Right lobe of liver (tissue), 6 donors: ENCODE measurements at regions not wholly inside any gene's neighbourhood (a gene's known extent, or its start where the extent isn't known, plus 50 kb on each side); places are given as distances from the start of the nearest gene placed in this dataset.

Source experiments
- ATAC-seq, 4 donors: fragments of 200-7000 bp; cut with Tn5 transposase; one replicate each; pipeline ENCODE4 v1.9.1; 2020; ENCODE audit warnings: mild to moderate bottlenecking in 4 of 4, moderate library complexity in 4 of 4
- DNase-seq, 3 donors: peaks; one replicate each; pipeline ENCODE4 v3.0.0-alpha.2; 2020
- H3K27ac ChIP-seq, 3 donors: fragments of 200-600 bp; one replicate each; pipeline ENCODE4 v1.8.0; 2022
- H3K27me3 ChIP-seq, 2 donors: fragments of 200-600 bp; one replicate each; pipeline ENCODE4 v1.8.0; 2022
- H3K36me3 ChIP-seq, 4 donors: fragments of 200-600 bp; sonication (generic) in 1 of 4; one replicate each; pipeline versions ENCODE4 v1.5.1 to v1.8.0; 2017 to 2022; ENCODE audit warnings: control low read depth in 1 of 4
- H3K4me1 ChIP-seq, 4 donors: fragments of 200-600 bp; sonication (generic) in 1 of 4; one replicate each; pipeline versions ENCODE4 v1.5.1 to v1.8.0; 2017 to 2022; ENCODE audit warnings: control low read depth in 1 of 4
- H3K4me3 ChIP-seq, 3 donors: fragments of 200-600 bp; one replicate each; pipeline ENCODE4 v1.8.0; 2022
- H3K9me3 ChIP-seq, 4 donors: fragments of 200-600 bp; sonication (generic) in 1 of 4; one replicate each; pipeline versions ENCODE4 v1.5.1 to v1.8.0; 2017 to 2022; ENCODE audit warnings: control low read depth in 1 of 4
- CTCF ChIP-seq, 4 donors: fragments of 200-600 bp in 3 of 4; fragments of 450-650 bp in 1 of 4; IDR thresholded peaks; one replicate each; pipeline versions ENCODE4 v1.5.1 to v1.8.0; 2016 to 2022; ENCODE audit warnings: antibody characterized with exemption in 4 of 4, mild to moderate bottlenecking in 2 of 4
- POLR2A ChIP-seq: fragments of 450-650 bp; IDR thresholded peaks from one replicate; pipeline ENCODE4 v1.6.1; 2017; ENCODE audit warnings: antibody characterized with exemption, mild to moderate bottlenecking
- WGBS: methylation state at CpG from one replicate; pipeline ENCODE4 v1.1.6; 2018; ENCODE audit warnings: low coverage, low lambda C conversion rate; ENCODE audit not compliant: insufficient coverage; ENCODE audit errors: missing lambda C conversion rate; 5-methylcytosine and 5-hydroxymethylcytosine counted together
- intact Hi-C, 2 donors: fragments of 100-400 bp; cut with DNase I; formaldehyde crosslinking; loops; one replicate each; pipeline versions ENCODE4 v1.11.2 to v1.14.1; 2022
- donor health status: DM: no; HTN: yes; CAD: no.
- donor health status: DM: no; HTN: no; CAD: no.
- donor health status: DM: no; HTN: no; CAD: no.
- donor health status: DM: no; HTN: yes; CAD: no.
- donor health status: DM: no; HTN: yes; CAD: no.

DNA sequence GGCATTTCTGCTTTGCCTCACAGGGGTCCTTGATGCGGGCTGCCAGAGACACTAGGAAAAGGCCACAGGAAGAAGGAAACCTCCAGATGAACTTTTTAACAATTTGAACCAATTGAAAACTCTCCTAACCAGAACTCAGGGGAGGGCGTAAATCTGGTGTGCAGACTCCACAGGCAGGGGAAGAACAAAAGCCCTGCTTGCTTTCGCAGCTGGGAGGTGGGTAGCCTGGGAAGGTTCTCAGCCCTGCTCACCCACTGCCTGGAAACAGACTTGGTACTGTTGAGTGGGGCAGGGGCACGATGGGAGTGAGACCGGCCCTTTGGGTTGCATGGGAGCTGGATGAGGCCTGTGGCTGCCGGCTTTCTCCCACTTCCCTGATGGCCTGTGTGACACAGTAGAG is 237.8 kb upstream of the TLE4 start:
- Histone ChIP-seq H3K27me3 (no peaks in the 10 kb centered on the region), H3K36me3 (no peaks in the 10 kb centered on the region), H3K4me1 (no peaks in the 10 kb centered on the region), H3K9me3 (no peaks in the 10 kb centered on the region), H3K27ac (no peak overlapping the region), H3K4me3 (no peak overlapping the region)
- intact Hi-C loops = no loop called here
- ATAC-seq (no peak), DNase-seq (no peak)
- WGBS = 77% methylated on average over 3 of the region's 6 CpGs
- no peak for TF ChIP-seq CTCF (IDR thresholded peaks at IDR 0.05)
- no peak for TF ChIP-seq POLR2A

- Histone ChIP-seq H3K9me3 (no peaks in the 10 kb centered on the region), H3K36me3 (no peaks in the 10 kb centered on the region), H3K4me1 (no peaks in the 10 kb centered on the region), H3K4me3 (no peak overlapping the region), H3K27me3 (no peaks in the 10 kb centered on the region), H3K27ac (no peak overlapping the region)
- TF ChIP-seq POLR2A (no peak), CTCF (IDR thresholded peaks at IDR 0.05) (no peak)
- DNase-seq (no peak), ATAC-seq (no peak)
- intact Hi-C loops = no loop called here
- 70% methylated on average over 1 of the region's 1 CpG for WGBS
Measured at GRCh38 chr9:79334711-79335110, 237.1 kb upstream of the TLE4 start.

GRCh38 chr9:79335987-79336386 is 235.8 kb upstream of the TLE4 start:
- intact Hi-C loops = no loop called here
- no peaks in the 10 kb centered on the region for H3K27me3 ChIP-seq
- H3K36me3 ChIP-seq = no peaks in the 10 kb centered on the region
- no peak overlapping the region for H3K27ac ChIP-seq
- ATAC-seq (no peak), DNase-seq (no peak)
- no peak overlapping the region for H3K4me3 ChIP-seq
- TF ChIP-seq CTCF (IDR thresholded peaks at IDR 0.05) (no peak), POLR2A (no peak)
- H3K4me1 ChIP-seq = no peaks in the 10 kb centered on the region
- H3K9me3 ChIP-seq = no peaks in the 10 kb centered on the region
- WGBS = no CpG with 5 or more reads among the region's 1 CpG

DNA sequence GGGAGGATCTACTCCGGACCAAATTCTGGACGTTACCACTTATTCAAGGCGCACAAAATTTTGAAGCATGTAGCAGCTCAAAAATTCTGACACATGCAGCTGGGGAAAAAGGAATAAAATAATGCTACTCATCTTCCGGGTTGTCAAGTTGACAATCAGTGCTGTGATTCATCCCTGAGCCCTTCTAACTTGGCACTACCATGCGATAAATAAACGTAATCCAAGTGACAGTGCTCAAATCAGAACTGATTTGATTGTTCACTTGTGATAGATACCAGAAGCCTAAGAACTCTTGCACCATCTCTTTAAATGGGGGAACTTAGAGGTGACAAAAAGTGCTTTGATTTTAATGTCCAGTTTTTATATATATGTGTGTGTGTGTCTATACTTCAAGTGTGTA is 230.2 kb upstream of the TLE4 start:
- Histone ChIP-seq H3K4me1 (no peaks in the 10 kb centered on the region), H3K4me3 (no peak overlapping the region), H3K9me3 (no peaks in the 10 kb centered on the region), H3K27me3 (no peaks in the 10 kb centered on the region), H3K27ac (no peak overlapping the region), H3K36me3 (no peaks in the 10 kb centered on the region)
- TF ChIP-seq CTCF (IDR thresholded peaks at IDR 0.05) (no peak), POLR2A (no peak)
- no peak for ATAC-seq
- intact Hi-C loops = no loop called here
- no peak for DNase-seq
- WGBS = 70% methylated on average over 6 of the region's 6 CpGs

- Histone ChIP-seq H3K27ac (no peak overlapping the region), H3K4me1 (no peaks in the 10 kb centered on the region), H3K9me3 (no peaks in the 10 kb centered on the region), H3K36me3 (no peaks in the 10 kb centered on the region), H3K27me3 (no peaks in the 10 kb centered on the region), H3K4me3 (no peak overlapping the region)
- ATAC-seq (no peak), DNase-seq (no peak)
- intact Hi-C loops = no loop called here
- TF ChIP-seq POLR2A (no peak), CTCF (IDR thresholded peaks at IDR 0.05) (no peak)
- WGBS = 16% methylated on average over 3 of the region's 3 CpGs
Measured at GRCh38 chr9:79346350-79347020, 225.3 kb upstream of the TLE4 start.
